NCI-H1694 (cell line): ENCODE measurements at regions not wholly inside any gene's neighbourhood (a gene's known extent, or its start where the extent isn't known, plus 50 kb on each side); places are given as distances from the start of the nearest gene placed in this dataset.

Experiments
- DNase-seq: peaks from one replicate; lab custom pipeline; 2025; lab: John Stamatoyannopoulos, UW

- DNase-seq: no peak
Observed at GRCh38 chr3:5304789-5305683, 117.5 kb downstream of the EDEM1 start.

- no peak for DNase-seq
Observed at GRCh38 chr3:5305684-5305989, 118.1 kb downstream of the EDEM1 start.

GRCh38 chr3:5309171-5309570, 121.7 kb downstream of the EDEM1 start:
- no peak for DNase-seq

GRCh38 chr3:5309602-5310001, 122.1 kb downstream of the EDEM1 start:
- no peak for DNase-seq

- DNase-seq: no peak
Observed at GRCh38 chr3:5310509-5310908, 123.0 kb downstream of the EDEM1 start.

- no peak for DNase-seq
Observed at GRCh38 chr3:5312290-5312689, 124.8 kb downstream of the EDEM1 start.

GRCh38 chr3:5314897-5315296, 127.4 kb downstream of the EDEM1 start:
- no peak for DNase-seq

- DNase-seq: no peak
Observed at GRCh38 chr3:5317557-5317956, 130.1 kb downstream of the EDEM1 start.

- DNase-seq: no peak
Observed at GRCh38 chr3:5319454-5319853, 131.9 kb downstream of the EDEM1 start.

GRCh38 chr3:5321666-5322340, 134.3 kb downstream of the EDEM1 start:
- DNase-seq: no peak

GRCh38 chr3:5324780-5325179, 137.3 kb downstream of the EDEM1 start:
- no peak for DNase-seq

GRCh38 chr3:5330152-5330810, 142.8 kb downstream of the EDEM1 start:
- DNase-seq: no peak

GRCh38 chr3:5331567-5332269, 144.2 kb downstream of the EDEM1 start:
- no peak for DNase-seq

GRCh38 chr3:5332270-5332956, 144.9 kb downstream of the EDEM1 start:
- DNase-seq: no peak

GRCh38 chr3:5339967-5340535, 152.5 kb downstream of the EDEM1 start:
- no peak for DNase-seq

- DNase-seq: no peak
Observed at GRCh38 chr3:5341610-5342009, 154.1 kb downstream of the EDEM1 start.

GRCh38 chr3:5343459-5343858, 156.0 kb downstream of the EDEM1 start:
- no peak for DNase-seq

GRCh38 chr3:5344707-5345106, 157.2 kb downstream of the EDEM1 start:
- no peak for DNase-seq

- no peak for DNase-seq
Observed at GRCh38 chr3:5347486-5347885, 160.0 kb downstream of the EDEM1 start.

GRCh38 chr3:5348229-5348902, 160.9 kb downstream of the EDEM1 start:
- no peak for DNase-seq

- no peak for DNase-seq
Observed at GRCh38 chr3:5349343-5349742, 161.8 kb downstream of the EDEM1 start.
